HG03196 (cell line): ENCODE measurements at regions not wholly inside any gene's neighbourhood (a gene's known extent, or its start where the extent isn't known, plus 50 kb on each side); places are given as distances from the start of the nearest gene placed in this dataset.

Source experiments
- ATAC-seq: cut with Tn5 transposase; IDR thresholded peaks from one replicate; pipeline ENCODE4 v1.9.1; 2021; ENCODE audit not compliant: unreplicated experiment

DNA sequence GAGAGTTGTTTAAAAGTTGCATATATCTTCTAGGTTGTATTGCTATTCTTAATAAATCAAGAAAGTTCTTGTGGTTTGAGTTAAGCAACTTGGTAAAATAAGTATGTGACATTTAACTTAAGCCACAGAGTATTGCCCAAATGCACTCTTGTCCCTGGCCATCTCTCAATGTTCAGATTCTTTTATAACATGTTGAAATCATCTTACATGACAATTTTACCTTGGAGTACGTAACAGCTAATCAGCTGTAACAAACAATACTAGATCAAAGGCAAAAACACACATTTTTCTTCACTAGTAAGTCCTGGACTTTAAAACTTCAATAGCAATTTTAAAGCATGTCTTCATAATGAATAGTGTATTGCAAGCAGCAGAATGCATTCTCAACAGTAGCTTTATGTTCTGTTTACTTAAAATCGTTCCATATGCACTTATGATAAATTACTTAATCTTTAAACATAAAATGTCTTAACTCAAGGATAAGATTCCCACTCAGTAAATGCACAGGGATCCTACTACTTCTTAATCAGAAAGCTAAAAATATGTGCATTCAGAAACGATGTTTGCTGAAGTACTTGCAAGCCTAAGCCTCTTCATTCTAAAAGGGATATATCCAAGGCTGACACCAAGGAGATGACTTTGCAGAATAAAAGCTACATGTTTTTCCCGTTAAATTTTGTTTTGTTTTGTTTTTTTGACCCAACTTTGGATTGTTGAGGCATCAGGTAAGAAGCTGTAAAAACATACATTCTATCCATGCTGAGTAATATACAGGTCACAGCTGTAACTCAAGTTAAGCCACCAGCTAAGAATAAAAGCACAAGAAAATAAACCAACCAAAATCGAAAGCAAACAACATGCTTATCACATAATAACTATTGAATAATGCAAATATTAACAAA is 86.1 kb upstream of the NFIB start:
- ATAC-seq, result no peak

DNA sequence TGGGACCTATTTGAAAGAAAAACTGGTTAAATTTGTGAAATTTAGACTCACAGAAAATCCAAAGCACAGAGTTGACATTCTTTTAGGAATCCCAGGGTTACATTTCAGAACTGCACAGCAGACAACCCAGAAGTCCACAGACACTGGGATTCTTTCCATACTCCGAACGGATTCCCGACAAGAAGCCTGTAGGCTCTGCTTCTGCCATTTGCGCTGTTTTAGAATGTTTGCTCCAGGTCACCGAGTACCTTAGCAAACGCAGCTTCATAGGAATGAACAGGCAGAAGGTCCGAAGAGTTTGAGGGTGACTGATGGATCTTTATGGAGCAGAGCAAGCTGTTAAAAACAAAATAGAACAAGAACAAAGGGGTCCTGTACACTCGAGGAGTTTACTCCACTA is 84.5 kb upstream of the NFIB start:
- no peak for ATAC-seq

DNA sequence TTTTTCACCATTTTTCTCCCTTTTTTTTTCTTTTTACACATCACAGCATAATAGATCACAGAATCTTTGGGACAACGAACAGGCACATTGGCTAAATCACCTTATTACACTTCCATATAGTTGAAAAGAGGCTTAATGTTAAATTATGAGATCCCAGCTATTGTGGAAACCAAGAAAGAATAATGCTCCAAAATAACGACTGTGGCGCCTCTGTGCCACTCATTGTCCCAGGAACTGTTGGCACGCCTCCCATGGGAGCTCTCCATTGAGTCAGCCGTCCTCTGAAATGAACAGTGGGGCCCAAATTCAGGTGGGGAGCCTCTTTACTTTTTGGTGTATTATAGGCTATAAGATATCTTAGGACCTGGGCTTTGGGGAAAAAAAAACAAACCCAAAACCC is 82.2 kb upstream of the NFIB start:
- no peak for ATAC-seq

DNA sequence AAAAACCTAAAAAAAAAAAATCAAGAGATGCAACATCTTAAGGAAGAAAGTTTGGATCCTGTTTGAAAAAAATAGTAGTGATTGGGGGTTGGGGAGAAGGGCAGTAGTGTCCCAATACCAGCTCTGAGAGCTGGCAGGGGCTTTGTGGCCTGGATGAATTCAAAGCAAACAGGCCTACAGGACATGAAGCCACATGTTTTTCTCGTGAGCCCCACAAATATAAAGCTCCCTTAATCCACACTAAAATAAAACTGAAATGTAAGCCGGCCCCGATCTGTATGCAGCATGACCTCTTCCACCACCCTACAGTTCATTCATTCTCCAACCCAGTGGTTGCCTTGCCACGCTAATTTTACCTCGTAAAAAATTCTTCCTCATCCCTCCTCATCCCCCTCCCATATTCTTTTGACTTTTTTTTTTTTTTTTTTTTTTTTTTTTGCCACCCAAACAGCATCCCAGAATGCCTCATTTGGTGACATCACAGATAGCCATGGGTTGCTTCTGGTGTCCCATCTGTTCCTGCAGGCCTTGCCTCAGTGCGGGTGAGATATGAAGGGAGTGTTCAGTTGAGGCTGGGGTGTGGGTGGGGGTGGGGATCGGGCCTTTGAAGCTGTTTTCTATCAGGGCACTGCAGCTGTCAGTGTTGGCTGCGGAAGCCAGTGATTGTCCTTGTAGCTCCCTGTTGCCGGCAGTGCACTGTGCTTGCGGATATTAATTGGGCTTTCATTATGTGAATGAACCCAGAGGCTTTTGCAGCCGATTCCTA is 81.6 kb upstream of the NFIB start:
- ATAC-seq, result no peak

DNA sequence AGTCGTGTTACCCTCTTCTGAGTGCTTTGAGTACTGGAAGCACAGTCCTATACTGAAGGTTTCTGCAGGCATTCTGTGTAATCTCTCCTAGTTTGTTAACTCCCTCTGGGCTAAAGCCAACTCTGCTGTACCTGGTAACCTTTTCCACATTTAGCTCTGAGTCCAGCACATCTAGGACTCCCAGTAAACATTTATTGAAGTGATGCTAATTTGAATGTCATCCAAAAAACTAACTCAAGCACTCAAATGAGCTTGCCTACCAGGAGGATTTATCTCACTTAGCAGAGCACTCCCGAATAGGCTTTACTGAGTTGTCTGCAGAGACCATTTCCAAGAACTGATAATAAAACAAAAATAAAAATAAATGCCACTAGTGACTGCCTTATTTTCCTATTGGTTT is 79.5 kb upstream of the NFIB start:
- no peak for ATAC-seq

DNA sequence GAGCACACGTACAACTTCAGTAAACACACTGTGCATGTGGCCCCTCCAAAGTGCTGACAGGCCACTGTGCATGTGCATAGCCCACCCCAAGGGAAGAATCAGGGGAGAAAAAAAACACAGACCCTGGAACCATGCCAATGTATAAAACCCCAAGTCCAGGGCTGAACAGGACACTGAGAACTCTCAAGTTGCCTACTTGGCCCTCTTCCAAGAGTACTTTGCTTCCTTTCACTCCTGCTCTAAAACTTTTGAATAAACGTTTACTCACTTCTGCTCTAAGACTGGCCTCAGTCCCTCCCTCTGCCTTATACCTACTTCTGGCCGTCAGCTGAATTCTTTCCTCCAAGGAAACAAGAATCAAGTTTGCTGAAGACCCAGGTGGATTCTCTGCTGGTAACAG is 77.7 kb upstream of the NFIB start:
- no peak for ATAC-seq

DNA sequence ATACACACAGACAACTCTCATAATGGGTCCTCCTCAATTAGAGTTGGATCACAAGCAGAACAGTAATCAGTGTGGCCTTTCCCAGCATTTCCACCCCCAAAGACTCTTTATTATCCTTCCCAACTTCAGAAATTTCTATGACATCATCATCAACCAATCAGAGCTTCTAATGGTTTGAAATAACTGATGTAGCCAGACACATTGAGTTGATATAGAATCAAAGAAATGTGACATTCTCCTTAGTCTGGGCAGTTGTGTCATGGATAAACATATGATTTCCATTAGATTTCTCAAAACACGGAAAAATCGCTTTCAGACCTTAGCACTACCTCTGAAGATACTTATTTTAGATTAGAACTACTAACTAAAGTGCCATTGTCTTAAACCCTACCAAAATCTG is 75.7 kb upstream of the NFIB start:
- ATAC-seq, result no peak

DNA sequence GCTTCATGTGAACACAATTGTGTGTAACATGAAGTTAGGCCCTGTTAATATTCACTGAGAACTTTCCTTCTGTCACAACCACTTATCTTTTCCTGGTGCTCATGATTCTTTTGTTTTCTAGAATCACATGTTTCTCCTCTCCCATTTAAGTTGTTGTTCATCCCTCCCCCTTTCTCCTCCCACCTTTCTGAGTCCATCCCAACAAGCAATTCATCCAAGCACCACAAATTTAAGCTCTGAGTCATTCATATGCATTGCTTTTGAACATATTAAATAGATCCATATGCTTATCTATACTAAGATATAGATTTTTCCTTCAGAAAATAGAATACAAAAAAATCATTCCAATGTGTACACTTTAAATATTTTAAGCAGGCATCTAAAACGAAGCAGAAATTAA is 75.2 kb upstream of the NFIB start:
- no peak for ATAC-seq

DNA sequence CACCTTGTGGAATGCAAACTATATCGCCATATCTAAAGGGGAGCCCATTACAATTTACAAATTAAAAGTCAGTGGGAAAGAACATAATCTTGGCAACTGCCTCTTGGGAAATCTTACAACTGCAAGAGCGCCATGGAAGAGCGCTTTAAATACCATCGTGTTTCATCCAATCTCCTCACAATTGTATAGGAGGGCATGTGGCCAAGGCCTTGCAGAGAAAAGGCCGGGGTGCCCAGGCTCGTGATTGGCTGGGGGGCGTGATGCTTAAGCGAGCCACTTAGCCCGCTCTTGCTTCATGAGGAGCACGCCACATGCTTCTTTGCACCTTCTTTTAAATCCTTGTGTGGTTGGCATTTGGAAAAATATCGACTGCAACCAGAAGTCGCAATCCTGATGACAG is 69.8 kb upstream of the NFIB start:
- ATAC-seq, result no peak

DNA sequence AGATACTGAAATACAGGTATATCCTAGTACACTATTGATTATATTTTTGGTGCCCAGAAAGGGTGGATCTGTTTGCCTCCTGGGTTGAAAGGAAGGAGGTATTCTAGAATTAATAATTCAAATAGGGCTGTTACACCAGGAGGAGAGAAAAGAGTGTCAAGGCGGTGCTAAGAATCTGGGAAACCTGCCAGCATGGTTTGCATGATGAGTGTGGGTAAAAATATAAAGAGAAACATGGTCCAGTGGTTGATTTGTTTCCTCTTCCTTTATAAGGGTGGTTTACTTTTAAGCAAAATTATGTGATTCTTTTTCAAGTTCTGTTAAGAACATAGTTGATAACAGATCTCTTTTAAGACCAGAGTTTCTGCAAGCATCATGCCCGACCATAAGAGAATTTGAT is 69.4 kb upstream of the NFIB start:
- no peak for ATAC-seq

DNA sequence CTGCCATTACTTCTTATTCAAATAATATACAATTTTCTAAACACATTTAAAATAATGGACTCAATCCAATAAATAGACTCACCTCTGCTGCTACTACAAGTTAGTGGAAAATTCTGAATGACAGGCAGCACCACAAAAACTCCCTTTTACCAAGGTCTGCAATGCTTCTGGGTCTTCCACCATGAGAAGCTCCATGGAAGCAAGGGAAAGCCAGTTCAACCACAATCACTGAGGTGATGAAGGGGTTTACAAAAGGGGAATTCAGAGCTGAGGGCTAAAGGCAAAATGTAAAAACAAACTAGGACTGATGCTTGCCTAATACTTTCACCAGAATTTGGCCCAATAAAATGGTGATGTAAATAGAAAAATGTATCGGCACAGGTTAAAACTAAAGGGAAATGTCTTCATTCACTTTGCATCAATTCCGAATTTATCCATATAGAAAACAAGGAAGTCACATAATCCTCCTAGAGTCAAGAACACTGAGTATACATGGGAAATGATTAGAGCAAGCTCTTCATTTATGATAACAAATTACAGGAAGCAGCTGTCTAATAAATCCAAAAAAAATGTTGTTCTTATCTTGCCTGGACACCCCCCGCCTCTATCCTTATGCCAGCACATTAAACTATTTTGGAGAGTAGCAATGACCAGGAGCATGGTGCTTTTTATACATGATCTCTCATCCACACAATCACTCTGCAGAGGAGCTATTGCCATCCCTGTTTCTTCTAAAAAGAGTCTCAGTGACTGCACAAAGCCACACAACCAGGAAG is 66.3 kb upstream of the NFIB start:
- ATAC-seq, result no peak

DNA sequence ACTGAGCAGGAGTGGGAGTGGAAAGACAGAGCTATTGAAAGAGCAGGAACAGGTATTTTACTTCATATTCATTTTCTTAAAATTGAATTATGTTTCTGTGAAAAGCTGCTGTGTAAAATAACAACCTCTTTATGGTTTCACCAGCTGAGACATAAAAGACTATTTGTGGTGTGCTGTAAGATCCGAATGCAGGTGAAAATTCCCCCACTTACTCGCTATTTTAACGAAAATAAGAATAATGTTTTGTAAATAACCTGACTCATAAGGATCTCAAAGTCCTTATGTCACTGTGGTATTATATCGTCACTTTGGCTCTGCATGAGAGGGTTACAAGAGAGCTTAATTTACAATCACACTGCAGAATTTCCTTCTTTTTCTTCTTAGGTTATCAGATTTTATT is 65.3 kb upstream of the NFIB start:
- ATAC-seq, result no peak

DNA sequence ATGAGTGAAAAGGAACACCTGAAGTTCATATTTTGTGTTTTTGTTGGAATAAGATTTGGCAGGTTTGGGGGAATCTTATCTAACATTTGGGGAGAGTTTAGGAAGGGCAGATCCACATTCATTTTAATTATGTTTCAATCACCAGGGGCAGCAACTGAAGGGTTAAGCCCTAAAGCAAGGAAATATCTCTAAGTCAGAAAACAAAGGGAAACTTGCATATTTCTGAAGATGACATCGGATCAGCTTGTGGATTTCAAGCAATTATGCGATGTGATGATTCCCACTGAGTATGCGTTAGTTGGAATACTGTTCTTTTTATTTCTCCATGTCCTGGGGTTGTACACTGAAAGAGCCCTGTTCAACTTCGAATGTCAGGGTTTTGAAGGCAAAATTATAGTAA is 59.8 kb upstream of the NFIB start:
- no peak for ATAC-seq

DNA sequence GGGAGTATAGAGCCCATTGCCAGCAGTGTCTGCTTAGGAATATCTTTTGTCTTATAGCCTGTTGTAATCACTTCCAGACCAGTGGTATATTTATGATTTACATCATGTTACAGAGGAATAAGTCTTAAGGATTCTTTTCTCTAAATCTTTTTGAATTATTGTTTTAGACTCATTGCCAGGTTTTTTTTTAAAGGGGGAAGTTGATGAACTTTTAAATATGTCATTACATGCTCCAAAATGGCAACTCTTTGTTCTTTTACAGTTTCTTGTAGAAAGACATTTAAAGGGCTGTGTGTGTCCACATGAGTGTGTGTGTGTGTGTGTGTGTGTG is 59.4 kb upstream of the NFIB start:
- no peak for ATAC-seq

DNA sequence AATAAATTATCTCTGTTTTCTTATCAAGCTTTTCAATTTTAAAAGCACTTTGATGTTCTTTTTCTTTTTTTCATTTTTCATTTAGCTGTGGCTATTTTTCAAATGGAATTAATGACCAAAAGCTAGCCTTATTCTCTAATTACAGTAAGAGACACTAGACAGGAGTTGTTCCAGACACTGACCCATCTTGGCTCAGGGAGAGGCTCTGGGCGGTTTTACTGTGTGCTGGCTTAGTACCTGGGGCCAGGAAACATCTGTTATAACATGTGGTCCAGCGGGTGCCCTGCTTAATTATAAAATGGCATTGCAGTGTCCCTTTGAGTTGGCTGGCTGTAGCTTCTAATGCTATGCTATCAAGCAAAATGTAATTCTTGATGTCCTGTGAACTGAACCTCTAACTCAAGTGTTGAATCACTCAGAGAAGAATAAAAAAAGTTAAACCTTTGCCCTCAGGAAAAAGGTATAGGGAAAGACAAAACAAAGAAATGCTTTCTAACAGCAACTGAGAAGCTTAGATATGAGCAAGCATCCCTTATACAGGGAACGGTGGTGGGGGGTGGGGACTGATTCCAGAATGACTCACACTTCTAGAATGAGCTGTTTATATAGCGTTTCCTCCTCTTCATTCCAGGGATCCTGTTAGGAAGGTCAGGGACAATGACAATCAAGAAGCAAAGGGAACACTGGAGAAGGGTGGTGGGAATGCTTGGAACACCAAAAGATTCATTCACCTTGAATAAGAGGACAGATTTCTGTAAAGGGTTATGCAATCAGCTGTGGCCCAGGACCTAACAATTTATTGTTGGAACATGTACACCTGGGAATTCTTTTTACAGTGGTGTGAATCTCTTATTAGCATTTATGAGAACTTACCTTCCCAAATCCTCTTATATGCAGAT is 58.7 kb upstream of the NFIB start:
- ATAC-seq, result no peak

DNA sequence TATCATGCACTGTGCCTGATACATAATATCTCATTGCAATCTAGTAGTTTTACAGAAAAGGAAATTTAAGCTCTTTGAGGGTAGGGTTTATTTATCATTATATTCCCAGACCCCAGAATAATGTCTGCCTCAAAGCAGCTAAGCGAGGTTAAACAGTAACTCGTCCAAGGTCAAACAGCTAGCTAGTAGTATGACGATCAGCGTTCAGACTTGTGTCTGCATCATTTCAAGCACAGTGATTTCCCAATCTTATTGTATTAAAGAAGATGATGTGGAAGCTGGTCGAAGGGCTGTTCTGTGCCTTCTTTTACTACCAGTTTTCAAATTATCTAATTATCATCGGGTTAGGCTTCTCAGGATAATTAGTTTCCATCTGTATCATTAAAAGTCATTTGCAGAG is 55.1 kb upstream of the NFIB start:
- ATAC-seq, result no peak

DNA sequence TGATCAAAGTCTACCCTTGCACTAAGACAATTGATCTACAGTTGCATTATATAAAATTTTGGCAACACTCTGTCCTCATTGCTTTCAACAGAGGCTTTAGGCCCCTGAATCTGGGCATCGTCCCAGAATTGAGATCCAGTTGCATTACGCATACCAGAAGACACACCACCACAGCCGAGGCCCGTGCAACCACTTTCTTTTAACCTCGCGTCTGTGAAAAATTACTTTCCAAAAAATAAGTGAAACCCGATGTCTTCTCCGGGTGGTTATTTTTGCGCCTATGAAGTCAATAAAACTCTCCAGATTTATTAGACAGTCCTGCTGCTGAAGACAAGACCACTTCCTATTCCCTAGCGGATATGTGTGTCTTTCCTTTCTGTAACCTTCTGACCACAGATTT is 52.1 kb upstream of the NFIB start:
- ATAC-seq, result no peak

DNA sequence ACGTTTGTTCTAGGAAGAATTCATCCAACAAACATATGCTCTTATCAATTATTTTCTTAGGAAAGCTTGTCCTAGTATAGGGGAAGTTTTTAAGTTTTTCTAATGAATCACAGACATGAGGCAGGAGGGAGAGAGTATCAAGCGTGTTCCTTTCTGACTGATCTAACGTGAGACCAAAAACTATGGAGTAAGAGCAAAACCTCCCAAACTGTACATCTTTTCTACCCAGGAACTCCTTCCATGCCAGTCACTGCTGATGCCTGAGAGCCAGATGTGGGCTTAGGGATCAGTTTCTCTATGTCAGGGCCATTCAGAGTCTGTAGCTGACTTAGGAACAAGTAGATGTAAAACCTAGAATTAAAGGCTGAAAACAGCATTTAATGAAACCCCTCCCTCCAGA is 51.7 kb upstream of the NFIB start:
- ATAC-seq, result no peak
